HepG2 (cell line): ENCODE measurements at regions not wholly inside any gene's neighbourhood (a gene's known extent, or its start where the extent isn't known, plus 50 kb on each side); places are given as distances from the start of the nearest gene placed in this dataset.

Experiments
- AGO2 ChIP-seq: fragments of 200-400 bp; formaldehyde crosslinking; optimal IDR thresholded peaks from 2 replicates; pipeline ENCODE3; 2017; ENCODE audit warnings: mild to moderate bottlenecking, low read depth, low read length, moderate library complexity
- BRCA1 ChIP-seq: sonication (generic); formaldehyde crosslinking; IDR thresholded peaks from 2 replicates; pipeline ENCODE4 v1.4.0; 2020; ENCODE audit warnings: missing genetic modification reagents
- CBX2 ChIP-seq, 2 experiments: fragments of 200-600 bp in 1 of 2; sonication (generic); formaldehyde crosslinking in 1 of 2; IDR thresholded peaks; 2 replicates each; pipeline versions ENCODE4 v1.7.0 to v1.8.1; 2018 to 2022; ENCODE audit warnings: low read depth in 2 of 2, low read length in 1 of 2, mild to moderate bottlenecking in 1 of 2, missing genetic modification reagents in 1 of 2
- DMTF1 ChIP-seq: sonication (generic); formaldehyde crosslinking; IDR thresholded peaks from 2 replicates; pipeline ENCODE4 v1.4.0; 2020; ENCODE audit warnings: mild to moderate bottlenecking, missing genetic modification reagents
- E2F1 ChIP-seq: sonication (generic); formaldehyde crosslinking; IDR thresholded peaks from 2 replicates; pipeline ENCODE4 v1.5.0; 2020; ENCODE audit warnings: missing genetic modification reagents
- GMEB2 ChIP-seq: IDR thresholded peaks from 2 replicates; pipeline ENCODE4 v1.6.1; 2016; ENCODE audit warnings: missing biosample characterization, missing genetic modification reagents, low read depth
- HNF4A ChIP-seq: sonication (generic); formaldehyde crosslinking; IDR thresholded peaks from 2 replicates; pipeline ENCODE4 v1.4.0; 2020; ENCODE audit warnings: missing genetic modification reagents
- MED1 ChIP-seq: sonication (generic); formaldehyde crosslinking; IDR thresholded peaks from 2 replicates; pipeline ENCODE4 v1.4.0; 2020; ENCODE audit warnings: missing genetic modification reagents
- REXO4 ChIP-seq: sonication (generic); formaldehyde crosslinking; IDR thresholded peaks from 2 replicates; pipeline ENCODE4 v1.8.0; 2022; ENCODE audit warnings: missing genetic modification reagents, mild to moderate bottlenecking, borderline replicate concordance
- SKIL ChIP-seq: sonication (generic); formaldehyde crosslinking; IDR thresholded peaks from 2 replicates; pipeline ENCODE4 v1.8.0; 2022; ENCODE audit warnings: missing genetic modification reagents, mild to moderate bottlenecking, moderate library complexity, borderline replicate concordance
- ZBTB46 ChIP-seq: sonication (generic); formaldehyde crosslinking; IDR thresholded peaks from 2 replicates; pipeline ENCODE4 v1.4.0; 2020; ENCODE audit warnings: mild to moderate bottlenecking, missing genetic modification reagents, borderline replicate concordance
- ZFX ChIP-seq: sonication (generic); formaldehyde crosslinking; IDR thresholded peaks from 2 replicates; pipeline ENCODE4 v1.4.0; 2020; ENCODE audit warnings: mild to moderate bottlenecking, low read depth, missing genetic modification reagents, moderate library complexity
- ZNF101 ChIP-seq: sonication (generic); formaldehyde crosslinking; IDR thresholded peaks from 2 replicates; pipeline ENCODE4 v1.4.0; 2020; ENCODE audit warnings: mild to moderate bottlenecking, low read depth, missing genetic modification reagents, borderline replicate concordance
- ZNF34 ChIP-seq: sonication (generic); formaldehyde crosslinking; IDR thresholded peaks from 2 replicates; pipeline ENCODE4 v1.4.0; 2020; ENCODE audit warnings: mild to moderate bottlenecking, missing genetic modification reagents, borderline replicate concordance
- ZNF639 ChIP-seq: conservative IDR thresholded peaks from 2 replicates; pipeline ENCODE4 v1.6.1; 2018; ENCODE audit warnings: missing genetic modification reagents
- ZNF644 ChIP-seq: IDR thresholded peaks from 2 replicates; pipeline ENCODE4 v1.6.1; 2016; ENCODE audit warnings: low read depth

- TF ChIP-seq GMEB2 (CRISPR knock-in tag), result no peak
- peak; percentile 31; the same call in 1 of the 2 replicates for TF ChIP-seq ZFX (CRISPR knock-in tag)
- no peak for TF ChIP-seq CBX2 (IDR thresholded peaks at IDR 0.05; ENCODE audit: low read depth, low read length)
- TF ChIP-seq CBX2 (CRISPR knock-in tag; IDR thresholded peaks at IDR 0.05; ENCODE audit: low read depth), result no peak
- TF ChIP-seq AGO2, result no peak
- no peak for TF ChIP-seq ZNF101
- TF ChIP-seq E2F1 (CRISPR knock-in tag), result 0 out of 2 replicates have a peak, but pooled peaks have one; percentile 21
- TF ChIP-seq ZNF639, result no peak
- TF ChIP-seq MED1, result peak; percentile 83
- TF ChIP-seq DMTF1 (CRISPR knock-in tag), result no peak
- no peak for TF ChIP-seq BRCA1
- no peak for TF ChIP-seq ZBTB46 (CRISPR knock-in tag)
- TF ChIP-seq ZNF644 (CRISPR knock-in tag), result 0 out of 2 replicates have a peak, but pooled peaks have one; percentile 44
- peak; percentile 35; the same call in 1 of the 2 replicates for TF ChIP-seq HNF4A (CRISPR knock-in tag)
- TF ChIP-seq REXO4 (CRISPR knock-in tag), result no peak
- 0 out of 2 replicates have a peak, but pooled peaks have one; percentile 6 for TF ChIP-seq ZNF34
- no peak for TF ChIP-seq SKIL (CRISPR knock-in tag)
Observed at GRCh38 chr12:93135286-93136239, 206.5 kb upstream of the EEA1 start (continued).
